ENCODE measurements at regions not wholly inside any gene's neighbourhood (a gene's known extent, or its start where the extent isn't known, plus 50 kb on each side); places are given as distances from the start of the nearest gene placed in this dataset.

GRCh38 chr13:104376588-104376987 is 1310.4 kb upstream of the SLC10A2 start (continued):
- TF ChIP-seq RNF2 (IDR thresholded peaks at IDR 0.05; ENCODE audit: borderline replicate concordance, low read depth, low read length, missing control alignments, poor library complexity, severe bottlenecking): no peak
- no peak for TF ChIP-seq CEBPB (IDR thresholded peaks at IDR 0.05; ENCODE audit: low read depth, low read length)
- no peak for TF ChIP-seq ATF3 (IDR thresholded peaks at IDR 0.05; ENCODE audit: insufficient read depth, low read depth, low read length)
- no peak for TF ChIP-seq GABPA (IDR thresholded peaks at IDR 0.05; ENCODE audit: borderline replicate concordance, insufficient read depth, low read length)
- TF ChIP-seq TAF7 (optimal IDR thresholded peaks at IDR 0.05; ENCODE audit: borderline replicate concordance, low read depth, low read length): no peak
